Stomach (tissue), 8 donors: ENCODE measurements at regions not wholly inside any gene's neighbourhood (a gene's known extent, or its start where the extent isn't known, plus 50 kb on each side); places are given as distances from the start of the nearest gene placed in this dataset.

Experiments
- DNase-seq, 2 donors: peaks; one replicate each; pipeline versions ENCODE4 v3.0.0 to v3.0.0-alpha.2; 2013 to 2019
- H3K27ac ChIP-seq, 5 donors: fragments of 200-600 bp in 4 of 5; sonication (generic) in 4 of 5; one replicate each; pipeline ENCODE4 v1.5.1; 2013 to 2019; ENCODE audit warnings: mild to moderate bottlenecking in 1 of 5, moderate library complexity in 1 of 5
- H3K27me3 ChIP-seq, 3 donors: fragments of 200-600 bp; sonication (generic); one replicate each; pipeline ENCODE4 v1.5.1; 2017 to 2019; ENCODE audit warnings: mixed run types in 1 of 3
- H3K36me3 ChIP-seq, 4 donors: fragments of 200-600 bp; sonication (generic); 1 replicate in 3 of 4; 2 replicates in 1 of 4; pipeline ENCODE4 v1.5.1; 2016 to 2019
- H3K4me1 ChIP-seq, 4 donors: fragments of 200-600 bp; sonication (generic); one replicate each; pipeline ENCODE4 v1.5.1; 2016 to 2019
- H3K4me3 ChIP-seq, 4 donors: fragments of 200-600 bp; sonication (generic) in 3 of 4; one replicate each; pipeline ENCODE4 v1.5.1; 2016 to 2019; ENCODE audit warnings: mild to moderate bottlenecking in 1 of 4
- H3K9me3 ChIP-seq, 4 donors: fragments of 200-600 bp; sonication (generic); one replicate each; pipeline ENCODE4 v1.5.1; 2016 to 2019
- CTCF ChIP-seq, 7 experiments: fragments of 450-650 bp in 4 of 7; fragments of 200-600 bp in 3 of 7; sonication (generic) in 3 of 7; IDR thresholded peaks; one replicate each; pipeline ENCODE4 v1.5.1; 2016 to 2019; ENCODE audit warnings: antibody characterized with exemption in 7 of 7, control low read depth in 2 of 7, mild to moderate bottlenecking in 1 of 7
- EP300 ChIP-seq: sonication (generic); formaldehyde crosslinking; IDR thresholded peaks from one replicate; pipeline ENCODE4 v1.6.1; 2017; ENCODE audit warnings: antibody characterized with exemption
- POLR2A ChIP-seq, 4 donors: fragments of 450-650 bp; IDR thresholded peaks; one replicate each; pipeline ENCODE4 v1.6.1; 2016; ENCODE audit warnings: antibody characterized with exemption in 4 of 4, control low read depth in 2 of 4, mild to moderate bottlenecking in 1 of 4, moderate library complexity in 1 of 4
- POLR2AphosphoS5 ChIP-seq, 3 donors: sonication (generic); formaldehyde crosslinking; IDR thresholded peaks; one replicate each; pipeline ENCODE4 v1.6.1; 2016; ENCODE audit warnings: antibody characterized with exemption in 3 of 3
- WGBS, 5 donors: extraction: QIAGEN DNeasy Blood & Tissue Kit in 3 of 5; methylation state at CpG; one replicate each; pipeline versions ENCODE4 v1.1.5 to v1.1.7; 2013 to 2018; 5-methylcytosine and 5-hydroxymethylcytosine counted together
- intact Hi-C: fragments of 100-400 bp; cut with DNase I; formaldehyde crosslinking; loops from one replicate; pipeline ENCODE4 v1.15.1; 2023; ENCODE audit warnings: low total_unique reads
- donor health status: healthy with polysubstance abuse.
- donor health status: Bipolar disorder and iron deficiency.
- donor health status: healthy.

- no peak for DNase-seq
- WGBS, 5 donors: 71 to 76% (median 75%) methylated on average over 4 of the region's 4 CpGs
- Histone ChIP-seq H3K4me1 (no peaks in the 10 kb centered on the region), H3K4me3 (no peak overlapping the region), H3K36me3 (no peaks in the 10 kb centered on the region), H3K9me3 (no peaks in the 10 kb centered on the region), H3K27ac (no peak overlapping the region), H3K27me3 (no peaks in the 10 kb centered on the region)
- TF ChIP-seq POLR2A (IDR thresholded peaks at IDR 0.05) (no peak), POLR2AphosphoS5 (IDR thresholded peaks at IDR 0.05) (no peak), EP300 (no peak), CTCF (IDR thresholded peaks at IDR 0.05) (no peak)
- intact Hi-C loops: no loop called here
These were observed 1112.7 kb upstream of the NRXN1 start for GRCh38 chr2:52144590-52144989.

- no peaks in the 10 kb centered on the region for H3K4me1 ChIP-seq
- no peak overlapping the region for H3K27ac ChIP-seq
- WGBS, 5 donors: 81 to 89% (median 87%) methylated on average over 1 of the region's 1 CpG
- intact Hi-C loops: no loop called here
- H3K9me3 ChIP-seq: no peaks in the 10 kb centered on the region
- H3K27me3 ChIP-seq: no peaks in the 10 kb centered on the region
- DNase-seq: no peak
- no peak for TF ChIP-seq POLR2AphosphoS5 (IDR thresholded peaks at IDR 0.05)
- TF ChIP-seq POLR2A (IDR thresholded peaks at IDR 0.05): no peak
- no peak for TF ChIP-seq EP300
- no peak for TF ChIP-seq CTCF (IDR thresholded peaks at IDR 0.05)
- H3K4me3 ChIP-seq: no peak overlapping the region
- no peaks in the 10 kb centered on the region for H3K36me3 ChIP-seq
These were observed 1109.1 kb upstream of the NRXN1 start for GRCh38 chr2:52141076-52141475.

- H3K27me3 ChIP-seq: no peaks in the 10 kb centered on the region
- H3K4me1 ChIP-seq: no peaks in the 10 kb centered on the region
- no peaks in the 10 kb centered on the region for H3K36me3 ChIP-seq
- DNase-seq: no peak
- intact Hi-C loops: no loop called here
- H3K4me3 ChIP-seq: no peak overlapping the region
- no peaks in the 10 kb centered on the region for H3K9me3 ChIP-seq
- TF ChIP-seq CTCF (IDR thresholded peaks at IDR 0.05): no peak
- no peak for TF ChIP-seq POLR2AphosphoS5 (IDR thresholded peaks at IDR 0.05)
- TF ChIP-seq EP300: no peak
- TF ChIP-seq POLR2A (IDR thresholded peaks at IDR 0.05): no peak
- no peak overlapping the region for H3K27ac ChIP-seq
These were observed 1107.3 kb upstream of the NRXN1 start for GRCh38 chr2:52139241-52139640.

DNA sequence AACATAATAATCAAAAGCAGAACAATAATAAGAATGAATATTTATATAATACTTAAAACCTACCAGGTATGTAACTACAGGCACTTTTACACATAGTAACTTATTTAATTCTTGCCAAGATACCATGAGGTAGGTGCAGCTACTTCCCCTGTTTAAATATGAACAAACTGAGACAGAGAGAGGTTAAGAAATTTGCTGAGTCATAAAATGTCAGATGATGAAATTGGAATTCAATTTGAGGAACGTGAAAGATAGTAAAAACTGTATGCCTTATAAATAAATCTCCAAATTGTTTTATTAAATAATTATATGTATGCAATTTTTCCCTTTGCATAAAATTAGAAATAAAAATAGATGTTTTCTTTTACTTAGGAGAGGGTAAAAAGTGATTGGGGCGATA lies 1103.3 kb upstream of the NRXN1 start:
- DNase-seq: no peak
- Histone ChIP-seq H3K9me3 (peaks cover 0 to 4% (median 0%) of the 10 kb centered on the region in 4 donors), H3K36me3 (no peaks in the 10 kb centered on the region), H3K27ac (no peak overlapping the region), H3K4me1 (no peaks in the 10 kb centered on the region), H3K4me3 (no peak overlapping the region), H3K27me3 (no peaks in the 10 kb centered on the region)
- WGBS, 5 donors: 69 to 80% (median 72%) methylated on average over 2 of the region's 2 CpGs
- intact Hi-C loops: no loop called here
- no peak for TF ChIP-seq CTCF (IDR thresholded peaks at IDR 0.05)
- no peak for TF ChIP-seq POLR2A (IDR thresholded peaks at IDR 0.05)

- no peak for DNase-seq
- Histone ChIP-seq H3K4me1 (no peaks in the 10 kb centered on the region), H3K36me3 (no peaks in the 10 kb centered on the region), H3K9me3 (peaks cover 0 to 12% (median 0%) of the 10 kb centered on the region in 4 donors), H3K4me3 (no peak overlapping the region), H3K27ac (no peak overlapping the region), H3K27me3 (no peaks in the 10 kb centered on the region)
- 35 to 61% (median 56%) methylated on average over 3 of the region's 3 CpGs for WGBS, 5 donors
- TF ChIP-seq CTCF (IDR thresholded peaks at IDR 0.05): no peak
- TF ChIP-seq POLR2AphosphoS5 (IDR thresholded peaks at IDR 0.05): no peak
- TF ChIP-seq EP300: no peak
- no peak for TF ChIP-seq POLR2A (IDR thresholded peaks at IDR 0.05)
- intact Hi-C loops: no loop called here
These were observed 1096.1 kb upstream of the NRXN1 start for GRCh38 chr2:52128081-52128480.
